ENCODE measurements at regions not wholly inside any gene's neighbourhood (a gene's known extent, or its start where the extent isn't known, plus 50 kb on each side); places are given as distances from the start of the nearest gene placed in this dataset.

DNA sequence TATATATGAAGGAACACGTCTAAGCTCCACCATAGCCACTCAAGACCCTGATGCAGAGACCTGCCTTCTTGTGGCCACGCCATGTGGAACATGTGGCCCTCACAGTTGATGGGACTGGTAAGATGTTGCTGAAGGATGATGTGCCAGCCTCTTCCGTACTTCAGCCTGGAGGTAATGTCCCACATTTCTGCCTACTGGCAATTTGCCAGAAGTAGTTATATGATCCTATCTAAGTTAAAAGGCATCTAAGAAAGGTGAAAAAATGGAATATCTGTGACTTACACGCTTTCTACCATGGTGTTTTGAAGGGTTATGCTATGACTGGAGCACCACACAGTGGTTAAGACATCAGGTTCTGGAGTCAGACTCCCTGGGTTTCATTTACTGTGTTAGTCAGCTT is 948.7 kb upstream of the GHITM start:
- TF ChIP-seq CTCF (IDR thresholded peaks at IDR 0.05) (no peak), POLR2A (IDR thresholded peaks at IDR 0.05) (no peak)

Measured in thyroid gland (tissue), 4 donors.